ENCODE measurements at regions not wholly inside any gene's neighbourhood (a gene's known extent, or its start where the extent isn't known, plus 50 kb on each side); places are given as distances from the start of the nearest gene placed in this dataset.

- POLR2A ChIA-PET, result no interaction called here
- CTCF ChIA-PET, result no interaction called here
Observed at GRCh38 chr2:118198268-118198667, 110.0 kb downstream of the INSIG2 start.

GRCh38 chr2:118197011-118197675, 108.9 kb downstream of the INSIG2 start:
- TF ChIP-seq CTCF (IDR thresholded peaks at IDR 0.05; ENCODE audit: insufficient read depth, low read length, missing control alignments), result no peak
- no peak overlapping the region for H3K4me3 ChIP-seq (ENCODE audit: low read depth, low read length)
- CTCF ChIA-PET, result no interaction called here
- DNase-seq (ENCODE audit: low read depth, low spot score), result no peak
- POLR2A ChIA-PET, result no interaction called here

More at GRCh38 chr2:118198268-118198667, 110.0 kb downstream of the INSIG2 start:
- DNase-seq (ENCODE audit: low read depth, low spot score), result no peak
- no peak for TF ChIP-seq CTCF (IDR thresholded peaks at IDR 0.05; ENCODE audit: insufficient read depth, low read length, missing control alignments)
- H3K4me3 ChIP-seq (ENCODE audit: low read depth, low read length), result no peak overlapping the region

DNA sequence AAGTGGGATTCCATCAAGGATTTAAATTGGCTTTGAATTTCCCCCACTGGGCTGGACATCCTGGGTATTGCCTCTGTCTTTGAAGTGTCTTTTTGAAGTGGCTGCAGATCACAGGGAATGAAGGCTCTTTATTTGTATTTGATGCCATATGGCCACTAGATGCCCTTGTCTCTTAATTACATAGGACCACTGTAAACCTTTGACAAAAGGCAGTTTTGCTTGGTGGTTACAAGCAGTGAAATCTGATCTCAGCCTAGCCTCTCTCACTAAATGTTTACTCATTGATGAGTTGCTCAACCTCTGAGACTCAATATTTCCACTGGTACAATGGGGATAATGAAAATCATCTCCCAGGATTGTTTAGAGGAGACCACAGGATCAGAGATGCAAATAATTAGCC, 102.2 kb downstream of the INSIG2 start:
- DNase-seq (ENCODE audit: low read depth, low spot score), result no peak
- ChIA-PET CTCF (interaction anchor here (4.4 kb wide), 1 partner anchor 12 kb away, joined by 26 read pairs; no protein-coding TSS in a partner anchor), POLR2A (no interaction called here)
- no peak overlapping the region for H3K4me3 ChIP-seq (ENCODE audit: low read depth, low read length)
- TF ChIP-seq CTCF (IDR thresholded peaks at IDR 0.05; ENCODE audit: insufficient read depth, low read length, missing control alignments), result no peak

GRCh38 chr2:118186858-118187254, 98.6 kb downstream of the INSIG2 start:
- no peak for TF ChIP-seq CTCF (IDR thresholded peaks at IDR 0.05; ENCODE audit: insufficient read depth, low read length, missing control alignments)
- DNase-seq (ENCODE audit: low read depth, low spot score), result no peak
- CTCF ChIA-PET, result interaction anchor here (0.9 to 4.1 kb wide), 5 partner anchors 16 to 695 kb away, joined by 3 to 17 read pairs (median 4); no protein-coding TSS in a partner anchor
- H3K4me3 ChIP-seq (ENCODE audit: low read depth, low read length), result peak overlapping the region; percentile 64
- POLR2A ChIA-PET, result interaction anchor here (0.7 kb wide), 1 partner anchor 79 kb away, joined by 3 read pairs; no protein-coding TSS in a partner anchor

DNA sequence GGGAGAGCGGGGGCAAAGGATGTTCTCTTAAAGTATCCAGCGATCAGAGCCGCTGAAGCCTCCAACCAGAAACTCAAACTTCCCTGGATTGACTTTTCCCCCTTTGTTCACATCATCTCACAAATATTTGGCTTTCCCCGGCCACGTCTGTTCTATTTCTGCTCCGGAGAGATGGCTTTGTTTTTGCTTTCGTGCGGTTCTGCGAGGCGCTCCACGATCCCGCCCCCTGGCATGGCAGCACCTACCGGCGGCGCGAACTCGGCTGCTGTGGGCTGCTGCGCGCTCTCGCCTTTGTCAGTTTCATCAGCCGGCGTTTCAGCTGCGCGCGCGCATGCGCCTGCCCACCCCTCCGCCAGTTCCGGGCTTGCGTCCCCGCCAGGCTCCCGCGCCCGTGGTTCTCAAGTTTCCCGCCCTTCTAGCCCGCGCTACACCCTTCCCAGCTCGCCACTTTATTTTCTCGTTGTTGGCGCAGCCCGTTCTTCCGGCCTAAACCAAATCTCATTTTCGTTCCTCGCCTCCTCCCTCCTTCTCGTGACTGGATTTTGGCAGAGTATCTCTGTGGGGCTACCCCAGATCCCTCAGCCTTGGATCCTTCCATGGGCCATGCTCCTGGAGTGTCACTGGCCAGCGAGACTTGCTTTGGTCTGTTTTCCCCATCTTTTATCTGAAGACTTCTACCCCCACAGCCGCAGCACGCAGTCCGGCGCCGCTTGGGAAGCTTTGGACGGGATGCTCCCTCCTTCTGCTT, 98.0 kb downstream of the INSIG2 start:
- H3K4me3 ChIP-seq (ENCODE audit: low read depth, low read length), result peak overlapping the region; percentile 64
- ChIA-PET CTCF (interaction anchor here (0.9 to 4.1 kb wide), 6 partner anchors 16 to 696 kb away, joined by 3 to 17 read pairs (median 4); no protein-coding TSS in a partner anchor), POLR2A (interaction anchor here (0.7 kb wide), 1 partner anchor 80 kb away, joined by 3 read pairs; no protein-coding TSS in a partner anchor)
- peak; percentile 36 for TF ChIP-seq CTCF (IDR thresholded peaks at IDR 0.05; ENCODE audit: insufficient read depth, low read length, missing control alignments)
- DNase-seq (ENCODE audit: low read depth, low spot score), result peak; percentile 17

Data from AG04449 (cell line).